SJCRH30 (cell line): ENCODE measurements at regions not wholly inside any gene's neighbourhood (a gene's known extent, or its start where the extent isn't known, plus 50 kb on each side); places are given as distances from the start of the nearest gene placed in this dataset.

Experiments used
- DNase-seq, 2 experiments: peaks; one replicate each; pipeline ENCODE4 v3.0.0-alpha.2; 2015 to 2020
- H3K27ac ChIP-seq: fragments of 250-450 bp; sonication (Bioruptor Pico); 2 replicates; pipeline ENCODE4 v1.5.1; 2020; ENCODE audit warnings: mild to moderate bottlenecking, moderate library complexity
- H3K27me3 ChIP-seq: fragments of 250-450 bp; sonication (Bioruptor Pico); 2 replicates; pipeline ENCODE4 v1.5.1; 2020; ENCODE audit warnings: mild to moderate bottlenecking, moderate library complexity
- H3K36me3 ChIP-seq: fragments of 250-450 bp; sonication (Bioruptor Pico); 2 replicates; pipeline ENCODE4 v1.5.1; 2020; ENCODE audit warnings: mild to moderate bottlenecking, moderate library complexity
- H3K4me1 ChIP-seq: fragments of 250-450 bp; sonication (Bioruptor Pico); 2 replicates; pipeline ENCODE4 v1.5.1; 2020; ENCODE audit warnings: mild to moderate bottlenecking, moderate library complexity
- H3K4me3 ChIP-seq: fragments of 250-450 bp; sonication (Bioruptor Pico); 2 replicates; pipeline ENCODE4 v1.5.1; 2020; ENCODE audit warnings: mild to moderate bottlenecking, moderate library complexity
- H3K9me3 ChIP-seq: fragments of 250-450 bp; sonication (Bioruptor Pico); replicated peaks from 2 replicates; pipeline ENCODE4 v1.5.1; 2020; ENCODE audit warnings: mild to moderate bottlenecking, moderate library complexity

DNA sequence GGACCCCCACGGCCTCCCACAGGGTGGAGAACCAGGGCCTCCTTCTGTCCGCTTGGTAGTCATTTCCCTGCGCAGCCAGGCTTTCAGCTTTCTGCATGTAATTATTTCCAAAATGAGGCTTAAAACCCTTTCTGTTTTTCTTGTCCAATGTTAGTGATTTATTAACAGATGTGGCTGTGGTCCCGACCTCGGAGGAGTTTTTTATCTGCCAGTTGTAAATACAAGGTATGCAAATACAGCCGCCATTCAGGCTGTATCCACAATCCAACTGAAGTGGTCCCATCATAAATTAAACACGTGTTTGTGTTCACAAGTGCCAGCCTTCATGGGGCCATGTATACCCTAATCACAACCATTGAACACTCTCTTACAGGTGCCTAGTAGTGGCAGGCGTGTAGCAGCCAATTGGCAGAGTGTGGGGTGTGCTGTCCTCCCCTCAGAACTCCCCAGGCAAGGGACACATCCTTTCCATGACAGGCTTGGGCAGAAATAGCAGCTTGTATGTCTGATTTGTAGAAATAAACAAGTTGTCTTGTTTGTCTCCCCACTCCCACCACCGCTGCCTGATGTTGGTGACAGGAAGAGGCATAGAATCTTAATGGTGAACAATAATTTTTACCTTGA lies 251.3 kb upstream of the MKI67 start:
- Histone ChIP-seq H3K27me3 (no peaks in the 10 kb centered on the region), H3K36me3 (no peaks in the 10 kb centered on the region), H3K4me1 (no peaks in the 10 kb centered on the region), H3K4me3 (no peak overlapping the region), H3K27ac (no peak overlapping the region), H3K9me3 (no peaks in the 10 kb centered on the region)
- no peak for DNase-seq

- no peak for DNase-seq
- Histone ChIP-seq H3K4me3 (no peak overlapping the region), H3K27ac (no peak overlapping the region), H3K36me3 (no peaks in the 10 kb centered on the region), H3K9me3 (no peaks in the 10 kb centered on the region), H3K27me3 (no peaks in the 10 kb centered on the region), H3K4me1 (no peaks in the 10 kb centered on the region)
Measured at GRCh38 chr10:128377988-128378387, 251.8 kb upstream of the MKI67 start.

- Histone ChIP-seq H3K36me3 (no peaks in the 10 kb centered on the region), H3K27ac (no peak overlapping the region), H3K9me3 (no peaks in the 10 kb centered on the region), H3K4me1 (no peaks in the 10 kb centered on the region), H3K4me3 (no peak overlapping the region), H3K27me3 (no peaks in the 10 kb centered on the region)
- no peak for DNase-seq
Measured at GRCh38 chr10:128380946-128381345, 254.7 kb upstream of the MKI67 start.

GRCh38 chr10:128382225-128382624 lies 256.0 kb upstream of the MKI67 start:
- Histone ChIP-seq H3K4me1 (no peaks in the 10 kb centered on the region), H3K27ac (no peak overlapping the region), H3K27me3 (no peaks in the 10 kb centered on the region), H3K4me3 (no peak overlapping the region), H3K36me3 (no peaks in the 10 kb centered on the region), H3K9me3 (no peaks in the 10 kb centered on the region)
- no peak for DNase-seq

GRCh38 chr10:128384831-128385230 lies 258.6 kb upstream of the MKI67 start:
- H3K9me3 ChIP-seq: no peaks in the 10 kb centered on the region
- no peak overlapping the region for H3K4me3 ChIP-seq
- no peaks in the 10 kb centered on the region for H3K36me3 ChIP-seq
- H3K4me1 ChIP-seq: no peaks in the 10 kb centered on the region
- H3K27ac ChIP-seq: no peak overlapping the region
- no peak for DNase-seq
- H3K27me3 ChIP-seq: no peaks in the 10 kb centered on the region

- Histone ChIP-seq H3K4me1 (no peaks in the 10 kb centered on the region), H3K27ac (no peak overlapping the region), H3K4me3 (no peak overlapping the region), H3K27me3 (no peaks in the 10 kb centered on the region), H3K36me3 (no peaks in the 10 kb centered on the region), H3K9me3 (no peaks in the 10 kb centered on the region)
- DNase-seq: no peak
Measured at GRCh38 chr10:128386231-128386630, 260.0 kb upstream of the MKI67 start.

DNA sequence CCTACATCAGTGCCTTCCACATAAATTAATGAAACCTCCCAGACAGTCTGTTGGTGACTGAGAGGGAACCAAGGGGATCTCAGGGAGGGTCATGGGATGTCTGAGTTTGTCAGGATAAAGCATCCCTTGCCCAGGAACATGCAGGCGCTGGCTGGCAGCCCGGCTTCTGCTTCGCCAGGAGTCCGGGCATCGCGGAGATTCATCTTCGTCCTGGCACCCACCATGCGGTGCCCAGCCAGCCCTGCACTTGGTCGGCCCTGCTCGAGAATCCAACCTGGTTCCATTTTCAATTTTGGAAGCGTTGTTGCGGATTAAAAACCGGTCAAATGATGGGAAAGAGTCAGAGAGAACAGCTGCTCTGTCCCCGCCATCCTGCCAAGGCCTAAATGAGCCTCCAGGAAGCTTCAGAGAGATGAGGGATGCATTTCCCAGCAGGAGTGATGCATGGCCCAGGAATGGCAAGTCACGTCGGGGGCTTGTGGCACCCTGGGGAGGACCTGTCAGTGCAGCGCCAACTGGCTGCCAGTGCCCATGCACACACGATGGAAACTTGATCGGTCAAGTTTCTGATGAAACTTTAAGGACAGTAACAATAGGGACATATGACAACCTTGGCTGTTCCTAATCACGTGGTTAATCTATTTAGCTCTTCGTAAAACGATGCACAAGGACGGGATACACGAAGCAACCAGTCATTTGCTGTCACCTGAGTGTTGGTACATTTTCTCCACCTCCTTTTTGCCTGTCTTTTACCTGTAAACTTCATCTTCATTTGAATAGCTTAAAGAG lies 260.8 kb upstream of the MKI67 start:
- no peaks in the 10 kb centered on the region for H3K36me3 ChIP-seq
- no peak overlapping the region for H3K4me3 ChIP-seq
- DNase-seq: no peak
- no peaks in the 10 kb centered on the region for H3K9me3 ChIP-seq
- no peak overlapping the region for H3K27ac ChIP-seq
- H3K4me1 ChIP-seq: no peaks in the 10 kb centered on the region
- no peaks in the 10 kb centered on the region for H3K27me3 ChIP-seq

- Histone ChIP-seq H3K4me1 (no peaks in the 10 kb centered on the region), H3K4me3 (no peak overlapping the region), H3K9me3 (no peaks in the 10 kb centered on the region), H3K27me3 (no peaks in the 10 kb centered on the region), H3K27ac (no peak overlapping the region), H3K36me3 (no peaks in the 10 kb centered on the region)
- no peak for DNase-seq
Measured at GRCh38 chr10:128390596-128390995, 264.4 kb upstream of the MKI67 start.

DNA sequence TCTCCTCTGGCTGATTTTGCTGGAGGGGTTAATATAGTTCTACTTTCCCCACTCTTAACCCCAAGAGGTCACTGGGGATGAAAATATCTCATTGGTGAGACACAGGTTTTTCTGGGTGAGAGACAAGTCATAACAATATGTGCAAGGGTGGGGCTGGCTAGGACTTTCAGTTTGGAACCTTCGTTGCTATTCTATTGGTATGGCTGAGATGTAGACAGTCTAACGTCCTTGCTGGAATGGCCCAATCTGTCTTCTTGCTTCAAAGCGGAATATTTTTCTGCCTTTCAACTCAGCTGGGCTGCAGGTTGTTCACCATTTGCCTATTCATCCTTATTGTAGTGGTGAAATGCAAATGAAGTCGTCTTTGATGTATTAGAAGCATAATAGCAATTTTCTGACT lies 267.3 kb upstream of the MKI67 start:
- H3K4me1 ChIP-seq: no peaks in the 10 kb centered on the region
- H3K27ac ChIP-seq: no peak overlapping the region
- DNase-seq: no peak
- no peaks in the 10 kb centered on the region for H3K27me3 ChIP-seq
- no peaks in the 10 kb centered on the region for H3K9me3 ChIP-seq
- no peak overlapping the region for H3K4me3 ChIP-seq
- no peaks in the 10 kb centered on the region for H3K36me3 ChIP-seq

- Histone ChIP-seq H3K27me3 (no peaks in the 10 kb centered on the region), H3K9me3 (no peaks in the 10 kb centered on the region)
Measured at GRCh38 chr10:128398118-128398517, 271.9 kb upstream of the MKI67 start.

DNA sequence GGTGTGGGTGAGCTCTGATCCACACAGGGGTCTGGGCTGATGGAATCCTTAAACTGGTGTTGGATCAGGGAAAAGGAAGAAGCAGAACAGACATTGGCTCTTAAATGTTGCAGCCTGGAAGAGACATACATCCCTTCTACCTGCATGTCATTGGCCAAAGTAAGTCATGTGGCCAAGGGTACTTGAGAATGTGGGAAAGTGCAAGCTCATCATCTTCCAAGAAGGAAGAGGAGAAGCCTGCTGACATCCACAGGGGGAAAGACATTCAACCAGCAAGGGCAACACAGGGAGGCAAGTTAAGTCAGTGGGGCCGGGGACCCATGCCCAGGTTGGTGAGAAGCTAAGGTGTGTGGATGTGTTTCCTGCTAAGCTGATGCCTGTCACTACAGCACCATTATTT lies 272.8 kb upstream of the MKI67 start:
- Histone ChIP-seq H3K4me1 (no peaks in the 10 kb centered on the region), H3K36me3 (no peaks in the 10 kb centered on the region), H3K27me3 (no peaks in the 10 kb centered on the region), H3K4me3 (no peak overlapping the region), H3K9me3 (no peaks in the 10 kb centered on the region), H3K27ac (no peak overlapping the region)
- no peak for DNase-seq

More at GRCh38 chr10:128398118-128398517, 271.9 kb upstream of the MKI67 start:
- Histone ChIP-seq H3K36me3 (no peaks in the 10 kb centered on the region), H3K4me1 (no peaks in the 10 kb centered on the region), H3K27ac (no peak overlapping the region), H3K4me3 (no peak overlapping the region)
- no peak for DNase-seq

DNA sequence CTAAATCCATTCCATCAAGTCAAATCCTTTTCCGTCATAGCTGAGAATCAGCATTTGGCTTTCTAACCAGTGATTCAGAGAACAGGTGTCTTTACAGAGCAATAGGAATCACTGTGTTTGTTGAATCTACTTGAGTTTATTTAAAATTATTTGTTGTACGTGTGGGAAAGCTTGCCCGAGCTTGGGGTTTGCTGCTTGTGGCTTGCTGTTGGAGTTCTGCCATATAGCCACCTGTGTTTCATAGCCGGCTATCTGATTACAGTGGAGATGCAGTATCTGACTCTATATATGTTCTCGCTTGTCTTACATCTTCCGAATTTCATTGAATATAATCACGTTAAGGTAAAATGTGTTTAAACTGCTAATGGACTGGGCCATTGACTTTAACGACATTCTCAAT lies 274.3 kb upstream of the MKI67 start:
- Histone ChIP-seq H3K27me3 (no peaks in the 10 kb centered on the region), H3K9me3 (no peaks in the 10 kb centered on the region)

GRCh38 chr10:128405450-128405849 lies 279.2 kb upstream of the MKI67 start:
- H3K36me3 ChIP-seq: no peaks in the 10 kb centered on the region
- no peak overlapping the region for H3K27ac ChIP-seq
- H3K4me1 ChIP-seq: no peaks in the 10 kb centered on the region
- no peak overlapping the region for H3K4me3 ChIP-seq
- no peaks in the 10 kb centered on the region for H3K27me3 ChIP-seq
- H3K9me3 ChIP-seq: no peaks in the 10 kb centered on the region
- DNase-seq: no peak

More for the DNA sequence above, 274.3 kb upstream of the MKI67 start:
- Histone ChIP-seq H3K4me3 (no peak overlapping the region), H3K4me1 (no peaks in the 10 kb centered on the region), H3K36me3 (no peaks in the 10 kb centered on the region), H3K27ac (no peak overlapping the region)
- DNase-seq: no peak

GRCh38 chr10:128411643-128412042 lies 285.4 kb upstream of the MKI67 start:
- Histone ChIP-seq H3K36me3 (no peaks in the 10 kb centered on the region), H3K4me3 (no peak overlapping the region), H3K9me3 (no peaks in the 10 kb centered on the region), H3K27me3 (no peaks in the 10 kb centered on the region), H3K27ac (no peak overlapping the region), H3K4me1 (no peaks in the 10 kb centered on the region)
- DNase-seq: no peak

DNA sequence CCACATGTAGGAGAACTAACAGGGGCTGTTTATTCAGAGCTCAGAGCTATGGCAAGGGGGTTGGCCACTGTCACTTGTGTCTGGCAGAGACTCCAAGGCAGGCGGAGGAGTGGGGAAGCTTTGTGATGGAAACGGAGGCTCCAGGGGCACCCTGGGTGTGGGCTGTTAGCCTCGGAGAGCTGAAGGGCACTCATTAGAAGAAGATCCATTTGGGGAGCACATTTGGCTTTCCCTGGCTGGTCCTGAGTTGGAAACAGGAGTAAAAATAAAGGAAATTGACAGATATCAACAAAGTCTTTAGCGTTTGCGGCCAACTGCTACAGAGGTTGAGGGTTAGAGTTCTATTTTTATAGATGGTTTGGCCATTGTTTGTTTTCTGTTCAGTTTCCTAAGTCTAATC lies 288.3 kb upstream of the MKI67 start:
- H3K9me3 ChIP-seq: no peaks in the 10 kb centered on the region
- no peak overlapping the region for H3K4me3 ChIP-seq
- no peak for DNase-seq
- no peaks in the 10 kb centered on the region for H3K27me3 ChIP-seq
- no peak overlapping the region for H3K27ac ChIP-seq
- H3K36me3 ChIP-seq: no peaks in the 10 kb centered on the region
- no peaks in the 10 kb centered on the region for H3K4me1 ChIP-seq

GRCh38 chr10:128416231-128416630 lies 290.0 kb upstream of the MKI67 start:
- Histone ChIP-seq H3K36me3 (no peaks in the 10 kb centered on the region), H3K27me3 (no peaks in the 10 kb centered on the region), H3K9me3 (no peaks in the 10 kb centered on the region), H3K27ac (no peak overlapping the region), H3K4me1 (no peaks in the 10 kb centered on the region), H3K4me3 (no peak overlapping the region)
- no peak for DNase-seq
